ENCODE measurements at regions not wholly inside any gene's neighbourhood (a gene's known extent, or its start where the extent isn't known, plus 50 kb on each side); places are given as distances from the start of the nearest gene placed in this dataset.
A peak's percentile ranks its signal among the peaks of the same experiment; 100 is the strongest.

DNA sequence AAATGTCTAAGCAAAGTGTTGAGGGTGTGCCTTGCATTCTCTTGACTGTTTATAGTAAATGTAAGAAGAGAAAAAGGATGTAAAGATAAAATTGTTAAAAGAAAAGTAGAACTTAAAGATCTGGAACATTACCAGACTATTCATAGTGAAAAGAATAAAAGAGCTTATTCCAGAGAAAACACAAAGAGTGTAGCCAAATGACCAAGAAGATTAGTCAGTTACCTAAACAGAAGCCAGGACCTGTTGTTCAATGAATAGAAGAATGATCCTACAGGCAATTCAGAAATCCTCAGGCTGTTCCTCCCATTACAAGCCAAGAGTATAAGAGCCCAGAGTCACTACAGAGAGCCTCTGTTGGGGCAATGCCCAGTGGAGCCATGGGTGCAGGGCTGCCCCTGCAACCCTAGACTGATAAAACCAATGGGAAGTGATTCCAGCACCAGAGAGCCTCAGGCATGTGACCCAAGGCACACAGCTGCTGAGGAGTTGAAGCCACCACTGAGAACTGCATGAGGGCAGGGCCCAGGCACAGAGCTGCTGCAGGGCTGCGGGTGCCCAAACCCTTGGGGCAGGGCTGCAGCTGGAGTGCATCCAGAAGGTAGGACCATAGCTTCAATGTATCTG lies 91.1 kb upstream of the SLC38A4 start:
- TF ChIP-seq, protein P1, sequence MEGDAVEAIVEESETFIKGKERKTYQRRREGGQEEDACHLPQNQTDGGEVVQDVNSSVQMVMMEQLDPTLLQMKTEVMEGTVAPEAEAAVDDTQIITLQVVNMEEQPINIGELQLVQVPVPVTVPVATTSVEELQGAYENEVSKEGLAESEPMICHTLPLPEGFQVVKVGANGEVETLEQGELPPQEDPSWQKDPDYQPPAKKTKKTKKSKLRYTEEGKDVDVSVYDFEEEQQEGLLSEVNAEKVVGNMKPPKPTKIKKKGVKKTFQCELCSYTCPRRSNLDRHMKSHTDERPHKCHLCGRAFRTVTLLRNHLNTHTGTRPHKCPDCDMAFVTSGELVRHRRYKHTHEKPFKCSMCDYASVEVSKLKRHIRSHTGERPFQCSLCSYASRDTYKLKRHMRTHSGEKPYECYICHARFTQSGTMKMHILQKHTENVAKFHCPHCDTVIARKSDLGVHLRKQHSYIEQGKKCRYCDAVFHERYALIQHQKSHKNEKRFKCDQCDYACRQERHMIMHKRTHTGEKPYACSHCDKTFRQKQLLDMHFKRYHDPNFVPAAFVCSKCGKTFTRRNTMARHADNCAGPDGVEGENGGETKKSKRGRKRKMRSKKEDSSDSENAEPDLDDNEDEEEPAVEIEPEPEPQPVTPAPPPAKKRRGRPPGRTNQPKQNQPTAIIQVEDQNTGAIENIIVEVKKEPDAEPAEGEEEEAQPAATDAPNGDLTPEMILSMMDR (IDR thresholded peaks at IDR 0.05; ENCODE audit: extremely low read depth, insufficient read depth, missing control alignments), result no peak
- in situ Hi-C loops (cut with MboI; ENCODE audit: low pct_unique_long_range_greater_than_20kb, low sequenced_read_pairs, unreplicated experiment), result no loop called here
- DNase-seq (ENCODE audit: low spot score), result no peak

DNA sequence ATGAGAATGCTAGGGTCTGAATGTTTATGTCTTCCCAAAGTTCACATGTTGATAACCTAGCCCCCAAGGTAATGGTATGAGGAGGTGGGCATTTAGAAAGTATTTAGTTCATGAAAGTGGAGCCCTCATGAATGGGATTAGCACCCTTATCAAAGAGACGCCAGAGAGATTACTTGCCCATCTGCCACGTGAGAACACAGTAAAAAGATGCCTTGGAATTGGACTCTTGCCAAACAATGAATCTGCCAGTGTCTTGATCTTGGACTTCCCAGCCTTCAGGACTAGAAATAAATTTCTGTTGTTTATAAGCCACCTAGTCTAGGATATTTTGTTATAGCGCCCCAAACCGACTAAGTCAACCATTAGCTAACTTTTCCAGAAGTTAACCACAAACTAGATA lies 92.0 kb upstream of the SLC38A4 start:
- in situ Hi-C loops (cut with MboI; ENCODE audit: low pct_unique_long_range_greater_than_20kb, low sequenced_read_pairs, unreplicated experiment), result no loop called here
- TF ChIP-seq, protein P1 (IDR thresholded peaks at IDR 0.05; ENCODE audit: extremely low read depth, insufficient read depth, missing control alignments), result no peak
- DNase-seq (ENCODE audit: low spot score), result no peak

DNA sequence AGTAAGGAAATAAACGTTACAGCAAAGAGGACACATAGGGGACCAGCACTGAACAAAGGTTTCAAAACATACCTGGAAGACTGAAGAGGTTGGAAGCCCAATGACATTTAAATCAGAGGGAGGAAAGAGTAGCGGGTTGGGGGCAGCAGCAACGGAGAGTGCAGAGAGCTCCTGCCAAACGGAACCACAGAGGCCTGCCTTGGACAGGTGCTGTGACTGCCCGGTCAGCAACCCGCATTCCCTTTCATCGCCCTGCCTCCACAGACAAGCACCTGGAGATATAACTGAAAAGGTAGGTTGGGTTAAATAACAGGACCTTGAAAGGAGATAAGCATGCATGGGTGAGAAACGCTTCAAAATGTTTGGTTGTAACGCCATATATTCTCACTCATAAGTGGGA lies 92.8 kb upstream of the SLC38A4 start:
- in situ Hi-C loops (cut with MboI; ENCODE audit: low pct_unique_long_range_greater_than_20kb, low sequenced_read_pairs, unreplicated experiment), result no loop called here
- no peak for DNase-seq (ENCODE audit: low spot score)
- TF ChIP-seq, protein P1 (IDR thresholded peaks at IDR 0.05; ENCODE audit: extremely low read depth, insufficient read depth, missing control alignments), result no peak

DNA sequence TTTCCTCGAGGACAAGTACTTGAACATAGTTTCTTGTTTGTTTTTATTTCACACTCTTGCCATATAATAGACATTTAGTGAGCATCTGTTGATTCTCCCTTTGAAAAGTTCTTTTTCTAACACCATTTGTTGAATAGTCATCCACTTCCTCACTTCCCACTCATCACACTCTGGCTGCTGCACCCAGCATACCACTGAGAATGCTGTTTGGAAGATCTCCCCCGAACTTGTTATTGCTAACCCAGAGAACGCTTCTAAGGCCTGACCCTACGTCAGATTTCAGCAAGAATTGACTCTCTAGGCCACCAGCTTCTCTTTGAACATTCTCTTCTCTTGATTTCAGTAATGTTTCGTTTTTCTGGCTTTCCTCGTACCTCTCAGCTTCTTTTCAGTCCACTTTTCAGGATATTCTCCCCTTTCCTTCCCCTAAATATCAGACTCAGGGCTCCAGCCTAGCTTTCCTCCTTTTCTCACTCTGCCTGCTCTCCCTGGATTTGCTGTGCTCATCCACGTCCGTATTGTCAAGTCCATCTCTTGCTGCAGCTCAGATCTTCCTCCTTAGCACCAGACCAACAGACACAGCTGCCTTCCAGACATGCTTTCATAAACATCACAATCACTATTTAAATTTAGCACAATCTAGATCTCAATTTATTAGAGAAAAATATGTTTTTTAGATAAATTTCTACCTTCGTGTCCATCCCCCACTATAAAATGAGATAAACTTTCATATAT lies 94.0 kb upstream of the SLC38A4 start:
- DNase-seq (ENCODE audit: low spot score), result no peak
- in situ Hi-C loops (cut with MboI; ENCODE audit: low pct_unique_long_range_greater_than_20kb, low sequenced_read_pairs, unreplicated experiment), result no loop called here

GRCh38 chr12:46920499-46920898 lies 94.7 kb upstream of the SLC38A4 start:
- peak; percentile 25 for DNase-seq (ENCODE audit: low spot score)
- TF ChIP-seq, protein P1 (IDR thresholded peaks at IDR 0.05; ENCODE audit: extremely low read depth, insufficient read depth, missing control alignments), result no peak

More for the DNA sequence above, 94.0 kb upstream of the SLC38A4 start:
- TF ChIP-seq, protein P1 (IDR thresholded peaks at IDR 0.05; ENCODE audit: extremely low read depth, insufficient read depth, missing control alignments), result no peak

DNA sequence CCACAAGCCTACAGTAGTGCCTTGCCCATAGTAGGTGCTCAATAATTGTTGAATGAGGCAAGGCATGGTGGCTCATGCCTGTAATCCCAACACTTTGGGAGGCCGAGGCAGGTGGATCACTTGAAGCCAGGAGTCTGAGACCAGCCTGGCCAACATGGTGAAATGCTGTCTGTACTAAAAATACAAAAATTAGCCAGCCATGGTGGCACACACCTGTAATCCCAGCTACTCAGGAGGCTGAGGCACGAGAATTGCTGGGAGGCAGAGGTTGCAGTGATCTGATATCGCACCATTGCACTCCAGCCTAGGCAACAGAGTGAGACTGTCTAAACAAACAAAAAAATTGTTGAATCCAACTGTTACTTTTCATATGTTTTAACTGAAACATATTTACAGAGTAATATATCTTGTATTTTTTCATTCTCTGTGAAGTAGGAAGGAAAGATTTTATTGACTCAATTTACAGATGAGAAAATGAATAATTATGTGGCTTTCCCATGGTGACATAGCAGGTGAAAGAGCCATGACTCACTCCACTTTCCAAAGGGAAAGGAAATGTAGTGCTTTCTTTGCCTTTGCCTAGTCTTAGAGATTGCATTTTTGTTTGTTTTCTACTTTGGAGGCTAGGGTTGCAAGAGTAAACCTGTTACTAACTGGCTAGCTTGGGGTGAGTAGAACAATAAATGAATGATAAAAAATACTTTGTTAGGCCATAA lies 95.4 kb upstream of the SLC38A4 start:
- DNase-seq (ENCODE audit: low spot score), result no peak
- TF ChIP-seq, protein P1 (IDR thresholded peaks at IDR 0.05; ENCODE audit: extremely low read depth, insufficient read depth, missing control alignments), result no peak
- in situ Hi-C loops (cut with MboI; ENCODE audit: low pct_unique_long_range_greater_than_20kb, low sequenced_read_pairs, unreplicated experiment), result no loop called here

More at GRCh38 chr12:46920499-46920898, 94.7 kb upstream of the SLC38A4 start:
- in situ Hi-C loops (cut with MboI; ENCODE audit: low pct_unique_long_range_greater_than_20kb, low sequenced_read_pairs, unreplicated experiment), result no loop called here
